ACHN (cell line): ENCODE measurements at regions not wholly inside any gene's neighbourhood (a gene's known extent, or its start where the extent isn't known, plus 50 kb on each side); places are given as distances from the start of the nearest gene placed in this dataset.

Experiments
- DNase-seq: peaks from one replicate; pipeline ENCODE4 v3.0.0-alpha.2; 2015
- in situ Hi-C: cut with HindIII; loops from 2 replicates; pipeline ENCODE4 v1.10.0; 2017; ENCODE audit warnings: low sequenced_read_pairs, low pct_ligation_motif_present, low pct_unique_long_range_greater_than_20kb

- in situ Hi-C loops, result no loop called here
These were observed 65.1 kb upstream of the ZNF366 start for GRCh38 chr5:72572236-72572765.

DNA sequence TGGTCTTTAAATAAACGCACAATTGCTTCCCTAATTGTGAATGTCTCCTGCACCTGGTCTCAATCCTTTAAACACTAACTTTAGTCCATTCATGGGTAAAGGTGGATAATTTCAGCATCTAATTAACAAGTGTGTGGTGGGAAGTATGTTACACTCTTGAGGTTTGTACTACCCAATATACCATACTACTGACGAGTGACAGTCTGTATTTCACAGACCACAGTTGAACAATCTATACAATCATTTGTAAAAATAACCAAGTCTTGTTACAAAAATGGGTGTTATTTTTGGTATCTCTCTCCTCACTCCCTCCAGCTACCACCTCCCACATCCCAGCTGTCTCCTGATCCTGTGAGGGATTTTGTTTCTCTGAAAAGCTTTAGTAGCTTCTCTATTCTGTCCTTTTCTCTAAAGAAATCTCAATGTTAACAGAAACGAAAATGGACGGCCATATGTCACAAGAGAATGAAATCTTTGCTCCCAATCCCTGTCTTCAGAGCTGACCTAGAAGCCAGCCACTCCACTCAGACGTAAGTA, 62.3 kb upstream of the ZNF366 start:
- in situ Hi-C loops, result no loop called here
- no peak for DNase-seq

More at GRCh38 chr5:72572236-72572765, 65.1 kb upstream of the ZNF366 start:
- no peak for DNase-seq

DNA sequence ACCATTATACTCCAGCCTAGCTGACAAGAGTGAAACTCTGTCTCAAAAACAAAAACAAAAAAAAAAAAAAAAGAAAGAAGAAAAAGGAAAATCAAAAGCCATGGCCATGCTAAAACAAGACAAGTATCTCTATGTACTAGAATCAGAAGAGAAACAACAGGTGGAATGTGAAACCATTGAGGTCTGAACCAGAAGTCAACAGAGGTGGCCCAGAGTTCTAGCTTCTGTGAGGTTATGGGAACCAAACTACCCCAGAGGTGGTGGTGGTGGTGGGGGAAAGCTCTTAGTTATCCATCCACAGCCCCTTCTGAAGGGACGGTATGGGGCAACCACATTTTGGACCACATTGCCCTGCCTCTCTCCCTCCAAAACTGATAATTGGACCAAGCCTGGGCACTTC, 59.5 kb upstream of the ZNF366 start:
- in situ Hi-C loops, result no loop called here

DNA sequence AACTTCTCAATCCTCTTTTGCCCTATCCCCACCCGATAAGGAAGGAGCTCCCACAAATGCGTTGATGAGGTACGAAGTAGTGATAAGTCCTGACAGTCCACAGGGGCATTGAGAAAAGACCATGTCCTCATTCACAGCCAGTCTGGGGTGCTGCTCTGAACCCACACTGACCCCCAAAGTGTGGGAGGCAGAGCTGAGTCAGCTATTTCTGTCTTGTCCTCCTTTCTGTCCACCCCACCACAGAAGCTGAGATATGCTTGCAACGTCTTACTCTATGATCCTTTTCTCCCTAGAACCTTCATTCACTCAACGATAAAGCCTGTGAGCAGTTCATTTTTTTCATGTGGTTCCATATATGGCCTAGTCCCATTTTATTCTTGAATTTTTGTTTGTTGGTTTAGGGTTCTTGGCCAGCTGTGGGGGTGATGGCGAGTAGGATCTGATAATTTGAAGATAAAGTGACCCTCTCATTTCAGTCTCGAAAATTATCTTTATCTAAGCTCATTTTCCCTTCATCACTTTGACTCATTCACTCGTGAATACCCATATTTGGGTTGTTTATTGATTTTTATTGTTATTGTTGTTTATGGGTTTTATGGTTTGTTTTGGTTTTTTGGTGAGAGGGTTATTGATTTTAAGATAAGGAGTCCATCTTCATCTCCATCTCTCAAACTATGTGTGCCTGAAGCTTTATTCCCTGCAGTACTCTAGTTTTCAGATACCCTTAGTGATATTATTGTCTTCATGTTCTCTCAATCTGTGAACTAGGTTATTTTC, 58.5 kb upstream of the ZNF366 start:
- DNase-seq, result no peak
- in situ Hi-C loops, result no loop called here

More for the DNA sequence above, 59.5 kb upstream of the ZNF366 start:
- no peak for DNase-seq

GRCh38 chr5:72562717-72563116, 55.5 kb upstream of the ZNF366 start:
- in situ Hi-C loops, result no loop called here
- DNase-seq, result no peak

DNA sequence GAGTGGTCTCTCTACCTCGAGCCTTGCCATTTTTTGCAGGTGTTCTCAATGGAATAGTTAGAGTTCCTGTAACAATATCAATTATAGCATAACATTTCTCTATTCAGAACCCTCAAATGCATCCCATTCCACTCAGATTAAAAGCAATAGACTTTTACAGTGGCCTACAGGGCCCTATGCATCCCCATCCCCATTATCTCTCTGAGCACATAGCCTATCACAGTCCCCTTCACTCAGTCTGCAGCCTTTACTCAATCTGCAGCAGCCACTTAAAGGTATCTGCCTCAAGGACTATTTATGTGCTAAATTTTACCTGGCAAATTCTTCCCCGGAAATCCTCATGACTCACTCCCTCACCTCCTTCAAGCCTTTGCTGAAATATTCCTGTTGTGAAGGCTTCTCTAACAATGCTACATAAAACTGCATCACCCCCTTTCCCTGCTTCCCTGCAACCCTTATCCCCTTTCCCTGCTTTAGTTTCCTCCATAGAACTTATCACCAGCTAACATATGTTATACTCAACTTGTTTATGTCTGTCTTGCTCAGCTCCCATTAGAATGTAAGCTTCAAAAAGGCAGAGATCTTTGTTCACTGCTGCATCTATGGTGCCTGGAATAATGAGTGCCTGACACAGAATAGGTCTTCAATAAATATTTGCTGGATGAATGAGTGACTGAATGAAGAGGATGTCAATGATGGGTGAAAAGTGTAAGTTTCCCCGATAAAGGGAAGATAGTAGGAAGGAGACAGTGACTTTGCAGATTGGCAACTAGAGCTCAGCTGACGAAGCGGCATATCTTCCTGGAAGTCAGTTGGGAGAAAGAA, 54.1 kb upstream of the ZNF366 start:
- in situ Hi-C loops, result no loop called here
- no peak for DNase-seq

GRCh38 chr5:72559866-72560766, 52.9 kb upstream of the ZNF366 start:
- no peak for DNase-seq
- in situ Hi-C loops, result no loop called here

DNA sequence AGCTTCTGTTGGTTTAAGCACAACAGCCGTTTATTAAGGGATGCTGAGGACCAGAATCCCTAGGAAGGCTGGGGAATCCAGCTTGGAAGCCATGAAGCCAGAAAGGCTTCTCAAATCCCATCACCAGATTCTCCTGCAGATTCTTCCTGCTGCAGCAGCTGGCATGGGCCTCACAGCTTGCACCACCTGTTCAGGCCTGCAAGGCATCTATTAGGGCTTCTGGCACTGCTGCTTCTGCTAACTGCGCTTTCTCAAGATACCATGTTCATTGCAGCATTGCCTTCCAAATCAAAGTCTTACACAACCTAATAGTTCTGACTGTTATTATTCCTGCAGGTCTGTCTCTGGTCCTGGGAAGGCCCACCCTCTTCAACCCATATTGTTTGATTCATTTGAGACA, 51.2 kb upstream of the ZNF366 start:
- no peak for DNase-seq
- in situ Hi-C loops, result no loop called here

GRCh38 chr5:72558046-72558336, 50.8 kb upstream of the ZNF366 start:
- no peak for DNase-seq
- in situ Hi-C loops, result no loop called here

- in situ Hi-C loops, result no loop called here
- DNase-seq, result no peak
These were observed 50.2 kb upstream of the ZNF366 start for GRCh38 chr5:72557167-72558045.
